HG03139 (cell line): ENCODE measurements at regions not wholly inside any gene's neighbourhood (a gene's known extent, or its start where the extent isn't known, plus 50 kb on each side); places are given as distances from the start of the nearest gene placed in this dataset.
A peak's percentile ranks its signal among the peaks of the same experiment; 100 is the strongest.

Source experiments
- ATAC-seq: cut with Tn5 transposase; IDR thresholded peaks from one replicate; pipeline ENCODE4 v1.9.1; 2021; ENCODE audit not compliant: unreplicated experiment

GRCh38 chr2:235165136-235165535 is 213.3 kb downstream of the SH3BP4 start:
- ATAC-seq = no peak

GRCh38 chr2:235165631-235166030 is 213.8 kb downstream of the SH3BP4 start:
- ATAC-seq = no peak

GRCh38 chr2:235168174-235168979 is 216.6 kb downstream of the SH3BP4 start:
- no peak for ATAC-seq

GRCh38 chr2:235170016-235170415 is 218.2 kb downstream of the SH3BP4 start:
- ATAC-seq = no peak

GRCh38 chr2:235170536-235171521 is 219.0 kb downstream of the SH3BP4 start:
- no peak for ATAC-seq

GRCh38 chr2:235171550-235172031 is 219.8 kb downstream of the SH3BP4 start:
- ATAC-seq = no peak

GRCh38 chr2:235180642-235181041 is 228.8 kb downstream of the SH3BP4 start:
- no peak for ATAC-seq

GRCh38 chr2:235183786-235184185 is 232.0 kb downstream of the SH3BP4 start:
- ATAC-seq = no peak

GRCh38 chr2:235187806-235188205 is 236.0 kb downstream of the SH3BP4 start:
- ATAC-seq = no peak

- no peak for ATAC-seq
These were observed 239.7 kb downstream of the SH3BP4 start for GRCh38 chr2:235191486-235191885.

- no peak for ATAC-seq
These were observed 240.2 kb downstream of the SH3BP4 start for GRCh38 chr2:235191978-235192377.

- ATAC-seq = no peak
These were observed 242.5 kb downstream of the SH3BP4 start for GRCh38 chr2:235194351-235194750.

- ATAC-seq = no peak
These were observed 243.0 kb downstream of the SH3BP4 start for GRCh38 chr2:235194836-235195235.

- ATAC-seq = no peak
These were observed 244.1 kb downstream of the SH3BP4 start for GRCh38 chr2:235195921-235196320.

GRCh38 chr2:235199128-235199527 is 247.3 kb downstream of the SH3BP4 start:
- ATAC-seq = no peak

- no peak for ATAC-seq
These were observed 248.4 kb downstream of the SH3BP4 start for GRCh38 chr2:235200216-235200615.

- ATAC-seq = no peak
These were observed 249.9 kb downstream of the SH3BP4 start for GRCh38 chr2:235201756-235202155.

GRCh38 chr2:235204948-235205347 is 253.1 kb downstream of the SH3BP4 start:
- ATAC-seq = no peak

- ATAC-seq = no peak
These were observed 254.6 kb downstream of the SH3BP4 start for GRCh38 chr2:235206399-235206798.

GRCh38 chr2:235206980-235207579 is 255.3 kb downstream of the SH3BP4 start:
- ATAC-seq = peak; percentile 91

- ATAC-seq = no peak
These were observed 259.2 kb downstream of the SH3BP4 start for GRCh38 chr2:235211056-235211455.
